CD14-positive monocyte (primary cell): ENCODE measurements at regions not wholly inside any gene's neighbourhood (a gene's known extent, or its start where the extent isn't known, plus 50 kb on each side); places are given as distances from the start of the nearest gene placed in this dataset.

Experiments used
- DNase-seq, 3 donors: peaks; one replicate each; pipeline ENCODE4 v3.0.0-alpha.2; 2011 to 2022
- H2AFZ ChIP-seq: 2 replicates; pipeline ENCODE4 v1.6.0; 2012; ENCODE audit warnings: mild to moderate bottlenecking, low read depth, low read length, inconsistent platforms; ENCODE audit not compliant: insufficient read depth, poor library complexity, severe bottlenecking
- H3K27ac ChIP-seq, 2 donors: 1 replicate in 1 of 2; 2 replicates in 1 of 2; pipeline ENCODE4 v1.5.1; 2012 to 2013; ENCODE audit warnings: low read length in 2 of 2, control low read depth in 1 of 2, inconsistent platforms in 1 of 2, low read depth in 1 of 2, mild to moderate bottlenecking in 1 of 2
- H3K27me3 ChIP-seq, 2 donors: one replicate each; pipeline versions ENCODE4 v1.6.0 to v1.6.1; 2011 to 2013; ENCODE audit warnings: low read length in 2 of 2; ENCODE audit not compliant: control insufficient read depth in 2 of 2, insufficient read depth in 2 of 2
- H3K36me3 ChIP-seq, 2 donors: replicated peaks in 1 of 2; 1 replicate in 1 of 2; 2 replicates in 1 of 2; pipeline versions ENCODE4 v1.5.1 to v1.6.1; 2012 to 2013; ENCODE audit warnings: low read length in 2 of 2, control low read depth in 1 of 2, inconsistent platforms in 1 of 2, mild to moderate bottlenecking in 1 of 2; ENCODE audit not compliant: insufficient read depth in 2 of 2, control insufficient read depth in 1 of 2
- H3K4me1 ChIP-seq, 2 donors: 1 replicate in 1 of 2; 2 replicates in 1 of 2; pipeline versions ENCODE4 v1.5.1 to v1.6.1; 2012 to 2013; ENCODE audit warnings: low read length in 2 of 2, control low read depth in 1 of 2, inconsistent platforms in 1 of 2, mild to moderate bottlenecking in 1 of 2, moderate library complexity in 1 of 2; ENCODE audit not compliant: insufficient read depth in 2 of 2, control insufficient read depth in 1 of 2
- H3K4me2 ChIP-seq: replicated peaks from 2 replicates; pipeline ENCODE3; 2012; ENCODE audit warnings: low read length, moderate library complexity, mild to moderate bottlenecking; ENCODE audit not compliant: poor library complexity, severe bottlenecking; ENCODE audit errors: extremely low read depth
- H3K4me3 ChIP-seq, 3 experiments: fragments of 200-600 bp in 1 of 3; sonication (generic) in 1 of 3; replicated peaks in 1 of 3; 1 replicate in 2 of 3; 2 replicates in 1 of 3; pipeline ENCODE4 v1.5.1; 2011 to 2013; ENCODE audit warnings: low read length in 3 of 3, mild to moderate bottlenecking in 3 of 3, control low read depth in 2 of 3, low read depth in 2 of 3, inconsistent platforms in 1 of 3, moderate library complexity in 1 of 3
- H3K79me2 ChIP-seq: 2 replicates; pipeline ENCODE4 v1.6.0; 2012; ENCODE audit warnings: mild to moderate bottlenecking, control low read depth, inconsistent platforms, low read length, moderate library complexity; ENCODE audit not compliant: insufficient read depth
- H3K9ac ChIP-seq: 2 replicates; pipeline ENCODE4 v1.6.0; 2017; ENCODE audit warnings: low read length, mild to moderate bottlenecking; ENCODE audit not compliant: insufficient read depth, poor library complexity, severe bottlenecking
- H3K9me3 ChIP-seq, 2 donors: replicated peaks in 1 of 2; 1 replicate in 1 of 2; 2 replicates in 1 of 2; pipeline versions ENCODE4 v1.5.1 to v1.6.1; 2012 to 2013; ENCODE audit warnings: low read length in 2 of 2, control low read depth in 1 of 2; ENCODE audit not compliant: control insufficient read depth in 1 of 2, insufficient read depth in 1 of 2
- H4K20me1 ChIP-seq: 2 replicates; pipeline ENCODE4 v1.6.0; 2012; ENCODE audit warnings: mild to moderate bottlenecking, low read length, control low read depth, moderate library complexity; ENCODE audit not compliant: insufficient read depth
- H3K27ac Mint-ChIP-seq, 7 donors: one replicate each; pipeline ENCODE4 v1.8.0; 2020; ENCODE audit warnings: mild to moderate bottlenecking in 7 of 7, mixed read lengths in 7 of 7, moderate library complexity in 6 of 7, inconsistent platforms in 2 of 7
- H3K27me3 Mint-ChIP-seq, 3 donors: one replicate each; pipeline ENCODE4 v1.8.0; 2021 to 2022; ENCODE audit warnings: low read depth in 3 of 3, mild to moderate bottlenecking in 3 of 3, mixed read lengths in 3 of 3, moderate library complexity in 3 of 3, inconsistent platforms in 1 of 3
- H3K36me3 Mint-ChIP-seq, 2 donors: one replicate each; pipeline ENCODE4 v1.8.0; 2020; ENCODE audit warnings: mixed read lengths in 2 of 2, inconsistent platforms in 1 of 2, mild to moderate bottlenecking in 1 of 2
- H3K4me1 Mint-ChIP-seq: one replicate; pipeline ENCODE4 v1.8.0; 2020; ENCODE audit warnings: mild to moderate bottlenecking, mixed read lengths
- H3K4me3 Mint-ChIP-seq, 2 donors: one replicate each; pipeline ENCODE4 v1.8.0; 2020; ENCODE audit warnings: mild to moderate bottlenecking in 2 of 2, mixed read lengths in 2 of 2, moderate library complexity in 1 of 2
- H3K9me3 Mint-ChIP-seq, 7 donors: one replicate each; pipeline ENCODE4 v1.8.0; 2020 to 2022; ENCODE audit warnings: mixed read lengths in 7 of 7, mild to moderate bottlenecking in 6 of 7, moderate library complexity in 6 of 7, inconsistent platforms in 2 of 7
- WGBS: methylation state at CpG from one replicate; pipeline ENCODE4 v1.1.5; 2013; ENCODE audit warnings: missing lambda C conversion rate; ENCODE audit not compliant: insufficient coverage; 5-methylcytosine and 5-hydroxymethylcytosine counted together
- intact Hi-C, 2 donors: fragments of 100-400 bp; cut with micrococcal nuclease; formaldehyde crosslinking; loops; one replicate each; pipeline versions ENCODE4 v1.15.0 to v1.15.1; 2023
- TF ChIP-seq, protein P1 (sequence below): fragments of 200-600 bp; IDR thresholded peaks from one replicate; pipeline ENCODE4 v1.8.0; 2022; ENCODE audit warnings: antibody characterized with exemption, mild to moderate bottlenecking

DNA sequence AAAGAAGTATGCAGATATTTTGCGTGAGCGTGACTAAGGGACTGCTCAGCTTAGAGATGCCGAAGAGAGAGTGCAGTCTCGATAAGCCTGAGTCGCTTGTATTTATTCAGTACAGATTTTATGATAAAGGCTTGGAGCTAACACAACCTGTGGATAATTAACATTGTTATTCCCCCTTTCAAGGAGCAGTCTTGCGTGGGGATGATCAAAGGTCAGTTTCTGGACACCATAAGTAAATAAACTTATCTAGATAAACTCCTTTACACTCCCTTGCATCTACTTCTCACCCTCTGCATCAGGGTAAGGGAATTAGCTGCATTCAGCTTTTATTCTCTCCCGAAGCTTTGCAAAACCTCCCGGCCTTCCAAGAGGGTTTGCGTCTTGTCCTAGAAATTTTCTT lies 357.8 kb upstream of the ST8SIA4 start:
- Histone ChIP-seq H2AFZ (no peak overlapping the region), H3K27me3 (no peaks in the 10 kb centered on the region), H3K27ac (no peak overlapping the region), H3K79me2 (no peaks in the 10 kb centered on the region), H3K36me3 (no peaks in the 10 kb centered on the region), H3K9ac (no peak overlapping the region), H3K9me3 (peaks cover 11 to 14% of the 10 kb centered on the region in 2 donors), H3K4me2 (no peak overlapping the region), H4K20me1 (no peaks in the 10 kb centered on the region), H3K4me1 (no peaks in the 10 kb centered on the region), H3K4me3 (no peak overlapping the region)
- Mint-ChIP-seq H3K4me1 (no peaks in the 10 kb centered on the region), H3K27ac (no peak overlapping the region), H3K9me3 (peaks cover 0 to 19% (median 12%) of the 10 kb centered on the region in 7 donors), H3K27me3 (no peaks in the 10 kb centered on the region), H3K4me3 (no peak overlapping the region), H3K36me3 (no peaks in the 10 kb centered on the region)
- no peak for DNase-seq
- intact Hi-C loops: no loop called here
- 90% methylated on average over 3 of the region's 9 CpGs for WGBS
- TF ChIP-seq, protein P1, sequence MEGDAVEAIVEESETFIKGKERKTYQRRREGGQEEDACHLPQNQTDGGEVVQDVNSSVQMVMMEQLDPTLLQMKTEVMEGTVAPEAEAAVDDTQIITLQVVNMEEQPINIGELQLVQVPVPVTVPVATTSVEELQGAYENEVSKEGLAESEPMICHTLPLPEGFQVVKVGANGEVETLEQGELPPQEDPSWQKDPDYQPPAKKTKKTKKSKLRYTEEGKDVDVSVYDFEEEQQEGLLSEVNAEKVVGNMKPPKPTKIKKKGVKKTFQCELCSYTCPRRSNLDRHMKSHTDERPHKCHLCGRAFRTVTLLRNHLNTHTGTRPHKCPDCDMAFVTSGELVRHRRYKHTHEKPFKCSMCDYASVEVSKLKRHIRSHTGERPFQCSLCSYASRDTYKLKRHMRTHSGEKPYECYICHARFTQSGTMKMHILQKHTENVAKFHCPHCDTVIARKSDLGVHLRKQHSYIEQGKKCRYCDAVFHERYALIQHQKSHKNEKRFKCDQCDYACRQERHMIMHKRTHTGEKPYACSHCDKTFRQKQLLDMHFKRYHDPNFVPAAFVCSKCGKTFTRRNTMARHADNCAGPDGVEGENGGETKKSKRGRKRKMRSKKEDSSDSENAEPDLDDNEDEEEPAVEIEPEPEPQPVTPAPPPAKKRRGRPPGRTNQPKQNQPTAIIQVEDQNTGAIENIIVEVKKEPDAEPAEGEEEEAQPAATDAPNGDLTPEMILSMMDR: no peak

DNA sequence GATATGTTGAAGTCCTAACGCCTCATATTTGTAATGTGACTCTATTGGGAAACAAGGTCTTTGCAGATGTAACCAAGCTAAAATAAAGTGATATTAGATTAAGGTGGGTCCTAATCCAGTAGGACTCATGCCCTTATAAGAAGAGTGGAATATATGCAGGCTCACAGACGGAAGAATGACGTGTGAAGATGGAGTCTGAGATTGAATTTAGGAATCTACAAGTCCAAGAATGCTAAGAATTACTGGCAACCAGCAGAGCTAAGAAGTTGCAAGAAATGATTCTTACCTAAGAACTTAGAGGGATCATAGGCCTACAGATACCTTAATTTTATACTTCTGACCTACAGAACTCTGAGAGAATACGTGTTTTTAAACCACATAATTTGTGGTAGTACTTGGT lies 350.0 kb upstream of the ST8SIA4 start:
- Mint-ChIP-seq H3K4me1 (no peaks in the 10 kb centered on the region), H3K27ac (no peak overlapping the region), H3K4me3 (no peak overlapping the region), H3K9me3 (peaks cover 0 to 2% (median 0%) of the 10 kb centered on the region in 7 donors), H3K36me3 (no peaks in the 10 kb centered on the region), H3K27me3 (no peaks in the 10 kb centered on the region)
- Histone ChIP-seq H3K4me2 (no peak overlapping the region), H3K4me3 (no peak overlapping the region), H4K20me1 (no peaks in the 10 kb centered on the region), H3K27ac (no peak overlapping the region), H3K27me3 (no peaks in the 10 kb centered on the region), H3K36me3 (no peaks in the 10 kb centered on the region), H3K9ac (no peak overlapping the region), H2AFZ (no peak overlapping the region), H3K4me1 (no peaks in the 10 kb centered on the region), H3K9me3 (no peaks in the 10 kb centered on the region), H3K79me2 (no peaks in the 10 kb centered on the region)
- intact Hi-C loops: no loop called here
- WGBS: 100% methylated on average over 1 of the region's 4 CpGs
- no peak for DNase-seq
- TF ChIP-seq, protein P1: no peak
